ENCODE measurements at regions not wholly inside any gene's neighbourhood (a gene's known extent, or its start where the extent isn't known, plus 50 kb on each side); places are given as distances from the start of the nearest gene placed in this dataset.
"Not testable (repeated sequence)": the region's sequence is repeated elsewhere in the genome, so short reads cannot be mapped to it uniquely, and the experiment has no call there.

- no peak for DNase-seq
- intact Hi-C loops (cut with micrococcal nuclease): no loop called here
- no peak for ATAC-seq
Observed at GRCh38 chr4:151584101-151584500, 175.1 kb downstream of the FHIP1A start.

- ATAC-seq; intact Hi-C loops (cut with micrococcal nuclease); DNase-seq: not testable (repeated sequence)
Observed at GRCh38 chr4:151595629-151596028, 165.2 kb downstream of the GATB start.

- ATAC-seq; intact Hi-C loops (cut with micrococcal nuclease); DNase-seq: not testable (repeated sequence)
Observed at GRCh38 chr4:151597691-151598090, 163.1 kb downstream of the GATB start.

DNA sequence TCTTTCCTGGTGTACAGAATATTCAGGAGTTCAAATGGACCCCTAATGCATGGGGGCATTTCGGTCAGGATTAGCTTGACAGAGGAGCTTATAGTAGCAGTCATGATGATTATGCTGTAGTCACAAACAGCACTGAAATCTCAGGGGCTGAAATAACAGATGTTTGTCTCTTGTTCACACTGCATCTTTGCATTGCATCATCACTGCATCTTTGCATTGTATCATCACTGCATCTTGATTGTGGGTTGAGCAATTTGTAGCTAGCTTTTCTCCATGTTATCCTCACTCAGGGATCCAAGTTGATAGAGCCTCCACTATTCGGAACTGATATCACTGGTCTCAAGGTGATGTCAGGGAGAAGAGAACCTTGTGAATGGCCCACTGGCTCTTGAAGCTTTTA, 160.9 kb downstream of the GATB start:
- intact Hi-C loops (cut with micrococcal nuclease): no loop called here
- ATAC-seq: no peak
- DNase-seq: no peak

- intact Hi-C loops (cut with micrococcal nuclease): no loop called here
- DNase-seq: no peak
- no peak for ATAC-seq
Observed at GRCh38 chr4:151600432-151600831, 160.4 kb downstream of the GATB start.

- intact Hi-C loops (cut with micrococcal nuclease): no loop called here
- ATAC-seq: no peak
- no peak for DNase-seq
Observed at GRCh38 chr4:151603377-151603776, 157.4 kb downstream of the GATB start.

- no peak for DNase-seq
- intact Hi-C loops (cut with micrococcal nuclease): no loop called here
- no peak for ATAC-seq
Observed at GRCh38 chr4:151604238-151604637, 156.6 kb downstream of the GATB start.

- ATAC-seq: no peak
- intact Hi-C loops (cut with micrococcal nuclease): no loop called here
- DNase-seq: no peak
Observed at GRCh38 chr4:151605215-151605614, 155.6 kb downstream of the GATB start.

DNA sequence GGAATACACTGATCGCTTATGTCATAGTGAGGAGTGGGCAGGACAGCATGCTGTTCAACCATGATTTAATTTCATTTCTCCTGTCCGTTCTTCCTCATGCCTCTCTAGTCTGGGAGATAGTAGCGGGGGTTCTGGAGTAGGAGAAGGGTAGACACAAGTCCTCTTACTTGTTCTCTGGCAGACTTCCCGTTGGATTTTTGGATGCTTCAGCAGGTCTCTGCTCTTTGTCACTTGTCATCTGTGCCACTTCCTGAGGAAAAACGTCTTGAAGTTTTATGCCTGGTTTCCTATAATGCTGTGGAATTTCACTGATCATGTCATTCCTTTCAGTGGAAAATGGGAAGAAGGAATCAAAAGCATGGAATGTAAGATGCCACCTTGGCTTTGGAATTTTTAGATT, 154.7 kb downstream of the GATB start:
- ATAC-seq: peak; percentile 72
- no peak for DNase-seq
- intact Hi-C loops (cut with micrococcal nuclease): no loop called here

DNA sequence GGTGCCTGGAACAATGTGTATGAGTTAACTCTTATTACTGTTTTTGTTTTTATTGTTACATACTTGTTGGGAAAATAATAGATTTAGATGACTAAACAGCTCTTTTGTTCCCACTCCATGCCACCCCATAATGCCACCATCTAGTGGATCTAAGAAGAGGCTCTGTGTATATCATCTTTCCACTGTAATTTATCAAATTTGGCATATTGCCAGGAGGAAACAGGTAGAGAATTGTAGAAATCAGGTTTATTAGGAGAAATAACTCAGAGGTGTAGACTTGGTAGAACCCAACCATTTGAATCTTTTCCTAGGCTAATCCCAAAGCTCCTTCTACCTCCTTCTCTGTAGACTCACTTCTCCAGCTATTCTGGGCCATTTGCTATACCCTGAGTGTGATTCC, 150.6 kb downstream of the GATB start:
- DNase-seq (no peak), ATAC-seq (no peak)
- intact Hi-C loops (cut with micrococcal nuclease): no loop called here

GRCh38 chr4:151611960-151612359, 148.8 kb downstream of the GATB start:
- intact Hi-C loops (cut with micrococcal nuclease): no loop called here
- ATAC-seq (no peak), DNase-seq (no peak)

DNA sequence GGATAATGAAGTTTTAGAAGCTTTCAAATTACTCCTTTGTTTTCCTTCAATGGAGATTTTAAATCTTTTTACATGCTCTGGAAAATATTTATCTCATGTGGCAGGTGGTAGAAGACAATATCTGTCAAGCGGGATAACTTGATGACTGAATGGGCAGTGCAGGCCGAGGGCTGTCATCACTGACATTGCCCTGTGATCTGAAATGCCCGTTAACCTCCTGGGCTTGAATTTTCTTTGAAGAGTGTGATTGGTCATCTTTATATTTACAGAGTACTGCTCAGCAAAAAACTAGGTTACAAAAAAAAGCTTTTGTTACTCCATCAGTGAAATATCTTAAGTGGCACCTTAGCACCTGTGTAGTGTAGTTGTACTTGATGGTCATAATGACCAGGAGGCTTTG, 147.5 kb downstream of the GATB start:
- intact Hi-C loops (cut with micrococcal nuclease): no loop called here
- no peak for ATAC-seq
- no peak for DNase-seq

- intact Hi-C loops (cut with micrococcal nuclease): no loop called here
- no peak for DNase-seq
- no peak for ATAC-seq
Observed at GRCh38 chr4:151614561-151614960, 146.2 kb downstream of the GATB start.

- ATAC-seq (no peak), DNase-seq (no peak)
- intact Hi-C loops (cut with micrococcal nuclease): no loop called here
Observed at GRCh38 chr4:151618858-151619257, 141.9 kb downstream of the GATB start.

- intact Hi-C loops (cut with micrococcal nuclease): no loop called here
- DNase-seq: no peak
- no peak for ATAC-seq
Observed at GRCh38 chr4:151620066-151620465, 140.7 kb downstream of the GATB start.

All from left ventricle myocardium superior (tissue), 1 donor.